ENCODE measurements at regions not wholly inside any gene's neighbourhood (a gene's known extent, or its start where the extent isn't known, plus 50 kb on each side); places are given as distances from the start of the nearest gene placed in this dataset.

DNA sequence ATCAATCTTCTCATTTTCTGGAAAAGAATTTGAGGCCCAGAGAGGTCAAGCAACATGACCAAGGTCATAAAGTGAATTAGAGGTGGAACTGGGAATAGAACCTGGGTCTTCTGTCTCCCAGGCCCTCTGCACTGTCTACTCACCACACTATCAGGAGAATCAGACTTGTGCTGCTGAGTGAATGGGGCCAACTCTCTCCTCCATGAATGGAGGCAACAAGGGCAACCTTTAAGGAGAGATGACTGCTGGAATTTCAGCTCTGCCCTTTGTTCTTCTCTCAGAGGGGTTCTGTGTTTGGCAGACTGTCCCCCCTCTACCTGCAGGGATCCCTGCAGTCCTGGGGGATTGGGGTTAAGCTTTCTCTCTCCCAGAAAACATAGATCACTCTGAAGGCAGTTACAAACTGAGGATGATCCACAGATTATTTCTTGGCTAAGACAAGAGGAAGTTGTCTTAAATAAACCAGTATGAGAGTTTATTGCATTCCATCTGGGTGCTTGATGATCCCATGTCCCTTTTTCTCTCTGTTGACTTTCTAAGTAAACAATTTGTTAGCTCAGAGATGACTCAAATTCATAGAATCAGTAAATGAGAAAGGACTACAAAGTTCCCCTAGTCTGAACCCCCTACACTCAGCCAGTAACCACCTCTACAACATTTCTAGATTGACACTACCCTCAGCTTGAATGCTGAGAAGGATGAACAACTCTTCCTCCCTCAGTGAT, 99.0 kb upstream of the LIPC start:
- peaks cover 2% of the 10 kb centered on the region for H3K9me3 ChIP-seq (ENCODE audit: control insufficient read depth, insufficient read depth, low read length)
- no peak for DNase-seq (ENCODE audit: low read depth in 4 of 6, low spot score in 6 of 6)
- peak overlapping the region; percentile 82 for H3K27ac ChIP-seq (ENCODE audit: low read depth, low read length)
- H3K27me3 ChIP-seq (ENCODE audit: control insufficient read depth, insufficient read depth, low read length), result no peaks in the 10 kb centered on the region
- no peak overlapping the region for H3K4me3 ChIP-seq (ENCODE audit: low read depth, low read length)
- H3K4me1 ChIP-seq (ENCODE audit: control insufficient read depth, insufficient read depth, low read length), result peaks cover 17% of the 10 kb centered on the region
- no peaks in the 10 kb centered on the region for H3K36me3 ChIP-seq (ENCODE audit: control insufficient read depth, insufficient read depth, low read length)

DNA sequence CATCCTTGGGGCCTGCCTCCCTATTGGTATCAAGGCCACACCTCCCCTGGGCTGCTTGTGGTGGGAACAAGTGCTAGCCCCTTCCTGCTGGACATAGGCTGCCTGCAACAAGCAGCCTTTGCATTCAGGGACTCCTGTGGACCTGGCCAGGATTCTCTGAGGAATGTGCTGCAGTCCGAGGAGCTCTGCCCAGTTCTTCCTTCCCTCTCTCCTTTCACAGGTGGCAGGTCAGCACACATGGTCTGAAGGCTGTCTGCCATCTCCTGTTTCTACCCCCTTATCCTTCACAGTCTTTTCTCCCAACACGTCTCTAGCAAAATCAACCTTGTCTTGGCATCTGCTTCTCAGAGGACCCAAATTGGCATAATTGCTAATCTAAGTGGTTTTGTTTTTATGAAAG, 97.0 kb upstream of the LIPC start:
- Histone ChIP-seq H3K9me3 (ENCODE audit: control insufficient read depth, insufficient read depth, low read length) (no peaks in the 10 kb centered on the region), H3K4me3 (ENCODE audit: low read depth, low read length) (no peak overlapping the region), H3K4me1 (ENCODE audit: control insufficient read depth, insufficient read depth, low read length) (peaks cover 17% of the 10 kb centered on the region), H3K27ac (ENCODE audit: low read depth, low read length) (no peak overlapping the region), H3K27me3 (ENCODE audit: control insufficient read depth, insufficient read depth, low read length) (no peaks in the 10 kb centered on the region), H3K36me3 (ENCODE audit: control insufficient read depth, insufficient read depth, low read length) (no peaks in the 10 kb centered on the region)
- 89% methylated on average over 1 of the region's 2 CpGs for WGBS (ENCODE audit: insufficient coverage)
- no peak for DNase-seq (ENCODE audit: low read depth in 4 of 6, low spot score in 6 of 6)

GRCh38 chr15:58336161-58336560, 95.6 kb upstream of the LIPC start:
- peaks cover 8% of the 10 kb centered on the region for H3K4me1 ChIP-seq (ENCODE audit: control insufficient read depth, insufficient read depth, low read length)
- DNase-seq (ENCODE audit: low read depth in 4 of 6, low spot score in 6 of 6), result no peak
- no CpG with 5 or more reads among the region's 3 CpGs for WGBS (ENCODE audit: insufficient coverage)

DNA sequence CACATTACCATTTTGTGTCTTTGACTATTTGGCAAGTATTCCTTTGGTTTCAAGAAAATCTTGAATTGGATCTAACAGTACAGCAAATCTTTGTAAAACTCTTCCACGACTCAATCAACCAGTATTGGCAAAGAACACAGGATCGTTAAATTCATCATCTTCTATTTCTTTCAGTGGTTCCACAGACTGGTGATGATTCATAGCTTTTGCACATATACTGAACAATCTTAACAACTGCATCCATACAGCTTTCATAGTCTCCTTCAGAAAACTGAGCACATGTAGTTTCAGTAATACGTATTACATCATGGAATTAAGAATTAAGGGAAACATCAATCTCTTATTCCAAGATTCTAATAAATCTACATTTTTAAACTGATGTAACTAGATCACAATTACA, 91.6 kb upstream of the LIPC start:
- H3K27ac ChIP-seq (ENCODE audit: low read depth, low read length), result no peak overlapping the region
- peak in 1 of 6 donors; percentile 23 for DNase-seq (ENCODE audit: low read depth in 4 of 6, low spot score in 6 of 6)
- H3K36me3 ChIP-seq (ENCODE audit: control insufficient read depth, insufficient read depth, low read length), result no peaks in the 10 kb centered on the region
- no peaks in the 10 kb centered on the region for H3K4me1 ChIP-seq (ENCODE audit: control insufficient read depth, insufficient read depth, low read length)
- no peaks in the 10 kb centered on the region for H3K9me3 ChIP-seq (ENCODE audit: control insufficient read depth, insufficient read depth, low read length)
- WGBS (ENCODE audit: insufficient coverage), result 80% methylated on average over 1 of the region's 3 CpGs
- no peak overlapping the region for H3K4me3 ChIP-seq (ENCODE audit: low read depth, low read length)
- H3K27me3 ChIP-seq (ENCODE audit: control insufficient read depth, insufficient read depth, low read length), result no peaks in the 10 kb centered on the region

More at GRCh38 chr15:58336161-58336560, 95.6 kb upstream of the LIPC start:
- Histone ChIP-seq H3K4me3 (ENCODE audit: low read depth, low read length) (no peak overlapping the region), H3K9me3 (ENCODE audit: control insufficient read depth, insufficient read depth, low read length) (no peaks in the 10 kb centered on the region), H3K27me3 (ENCODE audit: control insufficient read depth, insufficient read depth, low read length) (no peaks in the 10 kb centered on the region), H3K27ac (ENCODE audit: low read depth, low read length) (no peak overlapping the region), H3K36me3 (ENCODE audit: control insufficient read depth, insufficient read depth, low read length) (no peaks in the 10 kb centered on the region)

GRCh38 chr15:58342508-58342907, 89.3 kb upstream of the LIPC start:
- no peaks in the 10 kb centered on the region for H3K4me1 ChIP-seq (ENCODE audit: control insufficient read depth, insufficient read depth, low read length)
- no peaks in the 10 kb centered on the region for H3K27me3 ChIP-seq (ENCODE audit: control insufficient read depth, insufficient read depth, low read length)
- DNase-seq (ENCODE audit: low read depth in 4 of 6, low spot score in 6 of 6), result no peak
- 39% methylated on average over 5 of the region's 6 CpGs for WGBS (ENCODE audit: insufficient coverage)
- H3K27ac ChIP-seq (ENCODE audit: low read depth, low read length), result no peak overlapping the region
- H3K9me3 ChIP-seq (ENCODE audit: control insufficient read depth, insufficient read depth, low read length), result no peaks in the 10 kb centered on the region
- H3K36me3 ChIP-seq (ENCODE audit: control insufficient read depth, insufficient read depth, low read length), result no peaks in the 10 kb centered on the region
- H3K4me3 ChIP-seq (ENCODE audit: low read depth, low read length), result no peak overlapping the region

GRCh38 chr15:58344213-58345070, 87.3 kb upstream of the LIPC start:
- Histone ChIP-seq H3K9me3 (ENCODE audit: control insufficient read depth, insufficient read depth, low read length) (no peaks in the 10 kb centered on the region), H3K27me3 (ENCODE audit: control insufficient read depth, insufficient read depth, low read length) (no peaks in the 10 kb centered on the region), H3K36me3 (ENCODE audit: control insufficient read depth, insufficient read depth, low read length) (no peaks in the 10 kb centered on the region), H3K4me1 (ENCODE audit: control insufficient read depth, insufficient read depth, low read length) (no peaks in the 10 kb centered on the region), H3K4me3 (ENCODE audit: low read depth, low read length) (no peak overlapping the region), H3K27ac (ENCODE audit: low read depth, low read length) (no peak overlapping the region)
- DNase-seq (ENCODE audit: low read depth in 4 of 6, low spot score in 6 of 6), result no peak
- 100% methylated on average over 1 of the region's 5 CpGs for WGBS (ENCODE audit: insufficient coverage)

- 92% methylated on average over 3 of the region's 3 CpGs for WGBS (ENCODE audit: insufficient coverage)
Measured at GRCh38 chr15:58346361-58346760, 85.4 kb upstream of the LIPC start.

DNA sequence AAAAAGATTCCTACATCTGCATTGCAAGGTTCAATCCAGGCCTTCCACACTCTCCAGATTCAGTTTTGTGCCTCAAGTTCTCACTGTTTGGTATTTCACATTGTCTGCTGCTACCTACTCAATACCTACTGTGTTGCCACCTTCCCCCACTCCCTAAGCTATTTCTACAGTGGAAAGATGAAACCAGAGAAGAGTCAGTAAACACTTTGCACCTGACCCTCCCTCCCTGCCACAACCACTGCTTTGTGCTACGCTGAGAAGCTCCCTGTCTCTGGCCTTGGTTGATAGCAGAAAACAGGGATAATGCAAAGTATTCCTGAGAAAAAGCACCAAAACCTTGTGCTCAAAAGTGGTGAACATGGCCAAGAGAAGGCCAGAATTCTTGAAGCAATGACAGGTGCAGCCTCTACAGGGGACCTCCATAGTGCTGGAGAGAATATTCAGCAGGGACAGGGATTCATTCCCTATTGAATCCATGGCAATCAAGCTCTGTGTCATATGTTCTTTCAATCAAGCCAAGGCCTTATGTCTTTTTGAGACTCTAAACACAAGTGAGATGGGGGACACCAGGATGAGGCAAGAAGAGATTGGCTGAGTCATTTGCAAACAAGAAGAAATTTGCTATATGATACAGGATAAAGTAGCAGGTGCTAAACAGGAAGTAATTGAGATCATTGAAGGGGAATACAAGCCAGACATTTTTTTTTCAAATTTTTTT, 83.5 kb upstream of the LIPC start:
- no CpG with 5 or more reads among the region's 1 CpG for WGBS (ENCODE audit: insufficient coverage)
- H3K4me3 ChIP-seq (ENCODE audit: low read depth, low read length), result no peak overlapping the region
- H3K4me1 ChIP-seq (ENCODE audit: control insufficient read depth, insufficient read depth, low read length), result no peaks in the 10 kb centered on the region
- H3K36me3 ChIP-seq (ENCODE audit: control insufficient read depth, insufficient read depth, low read length), result no peaks in the 10 kb centered on the region
- H3K27me3 ChIP-seq (ENCODE audit: control insufficient read depth, insufficient read depth, low read length), result no peaks in the 10 kb centered on the region
- no peak for DNase-seq (ENCODE audit: low read depth in 4 of 6, low spot score in 6 of 6)
- no peak overlapping the region for H3K27ac ChIP-seq (ENCODE audit: low read depth, low read length)
- H3K9me3 ChIP-seq (ENCODE audit: control insufficient read depth, insufficient read depth, low read length), result no peaks in the 10 kb centered on the region

More at GRCh38 chr15:58346361-58346760, 85.4 kb upstream of the LIPC start:
- Histone ChIP-seq H3K27ac (ENCODE audit: low read depth, low read length) (no peak overlapping the region), H3K4me3 (ENCODE audit: low read depth, low read length) (no peak overlapping the region), H3K36me3 (ENCODE audit: control insufficient read depth, insufficient read depth, low read length) (no peaks in the 10 kb centered on the region), H3K4me1 (ENCODE audit: control insufficient read depth, insufficient read depth, low read length) (no peaks in the 10 kb centered on the region), H3K9me3 (ENCODE audit: control insufficient read depth, insufficient read depth, low read length) (no peaks in the 10 kb centered on the region), H3K27me3 (ENCODE audit: control insufficient read depth, insufficient read depth, low read length) (no peaks in the 10 kb centered on the region)
- no peak for DNase-seq (ENCODE audit: low read depth in 4 of 6, low spot score in 6 of 6)

DNA sequence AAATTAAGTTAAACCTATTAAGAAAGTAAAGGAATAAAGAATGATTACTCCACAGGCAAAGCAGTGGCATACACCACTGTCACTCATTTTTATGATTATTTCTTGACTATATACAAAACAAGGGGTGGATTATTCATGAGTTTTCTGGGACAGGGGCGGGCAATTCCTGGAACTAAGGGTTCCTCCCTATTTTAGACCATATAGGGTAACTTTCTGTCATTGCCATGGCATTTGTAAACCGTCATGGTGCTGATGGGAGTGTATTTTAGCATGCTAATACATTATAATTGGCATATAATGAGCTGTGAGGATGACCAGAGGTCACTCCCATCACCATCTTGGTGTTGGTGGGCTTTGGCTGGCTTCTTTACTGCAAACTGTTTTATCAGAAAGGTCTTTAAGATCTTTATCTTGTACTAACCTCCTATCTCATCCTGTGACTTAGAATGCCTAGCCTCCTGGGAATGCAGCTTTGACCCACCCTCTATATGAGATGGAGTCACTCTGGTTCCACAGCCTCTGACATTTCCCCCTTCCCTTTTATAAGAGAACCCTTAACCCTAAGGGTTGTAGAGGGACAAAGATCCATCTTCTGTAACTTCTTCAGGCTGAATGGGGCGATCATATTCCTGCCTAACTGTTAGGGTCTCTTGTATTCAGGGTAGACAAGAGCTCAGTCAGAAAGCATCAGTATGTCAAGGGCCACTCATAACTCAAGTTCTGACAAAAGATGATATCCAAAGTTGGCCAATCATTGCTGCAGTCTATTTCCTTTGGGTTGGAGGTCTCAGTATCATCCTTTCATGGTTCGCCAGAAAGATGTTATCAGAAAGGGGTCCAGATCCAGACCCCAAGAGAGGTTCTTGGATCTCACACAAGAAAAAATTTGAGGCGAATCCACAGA, 79.5 kb upstream of the LIPC start:
- H3K4me1 ChIP-seq (ENCODE audit: control insufficient read depth, insufficient read depth, low read length), result no peaks in the 10 kb centered on the region
- H3K27ac ChIP-seq (ENCODE audit: low read depth, low read length), result no peak overlapping the region
- H3K4me3 ChIP-seq (ENCODE audit: low read depth, low read length), result no peak overlapping the region
- 100% methylated on average over 3 of the region's 5 CpGs for WGBS (ENCODE audit: insufficient coverage)
- DNase-seq (ENCODE audit: low read depth in 4 of 6, low spot score in 6 of 6), result no peak
- no peaks in the 10 kb centered on the region for H3K9me3 ChIP-seq (ENCODE audit: control insufficient read depth, insufficient read depth, low read length)
- no peaks in the 10 kb centered on the region for H3K27me3 ChIP-seq (ENCODE audit: control insufficient read depth, insufficient read depth, low read length)
- H3K36me3 ChIP-seq (ENCODE audit: control insufficient read depth, insufficient read depth, low read length), result no peaks in the 10 kb centered on the region
